Omental fat pad (tissue), 3 donors: ENCODE measurements at regions not wholly inside any gene's neighbourhood (a gene's known extent, or its start where the extent isn't known, plus 50 kb on each side); places are given as distances from the start of the nearest gene placed in this dataset.

ENCODE experiments used
- ATAC-seq: fragments of 150-250 bp; one replicate; pipeline ENCODE4 v1.9.1; 2016; ENCODE audit warnings: mild to moderate bottlenecking, moderate library complexity; ENCODE audit not compliant: low FRiP score
- DNase-seq: peaks from one replicate; pipeline ENCODE4 v3.0.0-alpha.2; 2019; ENCODE audit warnings: low spot score
- TF ChIP-seq, protein P1 (sequence below), 3 donors: fragments of 450-650 bp; IDR thresholded peaks; one replicate each; pipeline ENCODE4 v1.5.1; 2016 to 2017; ENCODE audit warnings: antibody characterized with exemption in 3 of 3, mild to moderate bottlenecking in 3 of 3, moderate library complexity in 2 of 3

DNA sequence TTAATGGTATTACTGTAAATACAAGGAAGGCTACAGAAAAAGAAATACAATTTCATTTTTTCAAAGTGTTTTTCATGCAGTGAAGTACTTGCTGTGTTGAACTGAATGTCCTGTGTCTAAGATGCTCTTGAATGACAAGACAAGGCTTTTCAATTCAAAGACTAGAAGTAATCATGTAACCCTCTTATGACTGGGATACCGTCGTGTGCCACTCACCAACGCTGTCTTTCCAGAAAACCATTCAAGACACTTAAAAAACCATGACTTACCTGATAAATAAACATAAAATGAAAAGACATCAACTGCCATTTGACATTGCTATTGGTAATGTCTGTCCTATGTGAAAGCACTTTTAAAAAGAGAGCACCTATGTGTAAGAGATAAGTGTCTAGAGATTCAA, 183.1 kb upstream of the DPP10 start:
- TF ChIP-seq, protein P1, sequence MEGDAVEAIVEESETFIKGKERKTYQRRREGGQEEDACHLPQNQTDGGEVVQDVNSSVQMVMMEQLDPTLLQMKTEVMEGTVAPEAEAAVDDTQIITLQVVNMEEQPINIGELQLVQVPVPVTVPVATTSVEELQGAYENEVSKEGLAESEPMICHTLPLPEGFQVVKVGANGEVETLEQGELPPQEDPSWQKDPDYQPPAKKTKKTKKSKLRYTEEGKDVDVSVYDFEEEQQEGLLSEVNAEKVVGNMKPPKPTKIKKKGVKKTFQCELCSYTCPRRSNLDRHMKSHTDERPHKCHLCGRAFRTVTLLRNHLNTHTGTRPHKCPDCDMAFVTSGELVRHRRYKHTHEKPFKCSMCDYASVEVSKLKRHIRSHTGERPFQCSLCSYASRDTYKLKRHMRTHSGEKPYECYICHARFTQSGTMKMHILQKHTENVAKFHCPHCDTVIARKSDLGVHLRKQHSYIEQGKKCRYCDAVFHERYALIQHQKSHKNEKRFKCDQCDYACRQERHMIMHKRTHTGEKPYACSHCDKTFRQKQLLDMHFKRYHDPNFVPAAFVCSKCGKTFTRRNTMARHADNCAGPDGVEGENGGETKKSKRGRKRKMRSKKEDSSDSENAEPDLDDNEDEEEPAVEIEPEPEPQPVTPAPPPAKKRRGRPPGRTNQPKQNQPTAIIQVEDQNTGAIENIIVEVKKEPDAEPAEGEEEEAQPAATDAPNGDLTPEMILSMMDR (IDR thresholded peaks at IDR 0.05) = no peak
- ATAC-seq = no peak

DNA sequence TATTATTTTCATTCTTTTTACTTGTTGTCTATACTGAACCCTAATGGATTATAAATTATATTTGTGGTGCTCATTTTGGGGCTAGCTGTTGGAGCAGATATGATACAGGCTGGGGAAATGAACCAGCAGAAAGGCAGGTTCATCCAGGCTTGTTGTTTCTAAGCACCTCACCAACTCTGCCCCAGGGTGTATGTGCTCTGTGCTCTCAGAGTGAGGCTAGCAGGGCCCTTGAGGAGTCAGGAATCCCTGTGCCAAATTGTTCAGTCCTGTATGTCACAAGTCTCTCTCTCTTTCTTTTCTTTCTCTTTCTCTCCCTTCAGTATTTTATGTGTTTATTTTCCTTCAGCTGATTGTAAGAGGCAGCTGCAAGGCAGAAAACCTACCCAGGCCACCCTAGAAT, 181.1 kb upstream of the DPP10 start:
- TF ChIP-seq, protein P1 (IDR thresholded peaks at IDR 0.05) = no peak
- ATAC-seq (no peak), DNase-seq (no peak)

More for the DNA sequence above, 183.1 kb upstream of the DPP10 start:
- DNase-seq = no peak

DNA sequence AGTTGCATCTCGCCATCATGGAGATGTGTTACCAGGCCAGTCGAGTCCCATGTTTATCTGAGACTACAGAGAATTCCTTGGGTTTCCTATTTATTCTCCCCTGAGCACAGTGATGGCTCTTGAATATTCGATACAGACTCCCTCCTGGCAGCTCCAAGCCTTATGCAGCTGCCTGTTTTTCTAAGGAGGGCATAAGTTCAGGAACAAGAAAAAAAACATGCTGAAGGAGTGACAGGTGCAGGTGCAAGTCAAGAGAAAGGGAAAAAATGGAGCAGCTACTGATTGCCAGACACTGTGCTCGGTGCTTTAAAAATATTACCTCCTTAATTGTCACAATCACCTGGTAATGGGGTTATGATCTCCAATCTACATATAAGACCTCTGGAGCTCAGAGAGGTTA, 177.2 kb upstream of the DPP10 start:
- ATAC-seq (no peak), DNase-seq (no peak)
- TF ChIP-seq, protein P1 (IDR thresholded peaks at IDR 0.05) = no peak

DNA sequence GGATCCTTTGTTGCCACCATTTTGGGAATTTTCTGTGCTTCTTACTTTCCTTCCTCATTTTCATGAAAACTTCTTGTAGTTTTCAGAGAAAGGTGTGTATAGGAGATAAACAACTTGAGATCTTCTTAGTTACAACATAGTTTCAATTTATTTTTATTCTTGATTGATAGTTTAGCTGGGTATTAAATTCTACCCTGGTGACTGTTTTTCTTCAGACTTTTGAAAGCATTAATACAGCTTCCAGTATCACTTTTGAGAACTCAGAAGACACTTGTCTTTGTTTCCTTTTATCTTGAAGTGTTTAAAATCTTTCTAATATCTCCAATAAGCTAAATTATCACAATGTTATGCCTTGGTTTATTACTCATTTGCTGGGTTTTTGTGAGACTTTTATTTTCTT, 167.5 kb upstream of the DPP10 start:
- DNase-seq = no peak
- no peak for ATAC-seq
- TF ChIP-seq, protein P1 (IDR thresholded peaks at IDR 0.05) = no peak

DNA sequence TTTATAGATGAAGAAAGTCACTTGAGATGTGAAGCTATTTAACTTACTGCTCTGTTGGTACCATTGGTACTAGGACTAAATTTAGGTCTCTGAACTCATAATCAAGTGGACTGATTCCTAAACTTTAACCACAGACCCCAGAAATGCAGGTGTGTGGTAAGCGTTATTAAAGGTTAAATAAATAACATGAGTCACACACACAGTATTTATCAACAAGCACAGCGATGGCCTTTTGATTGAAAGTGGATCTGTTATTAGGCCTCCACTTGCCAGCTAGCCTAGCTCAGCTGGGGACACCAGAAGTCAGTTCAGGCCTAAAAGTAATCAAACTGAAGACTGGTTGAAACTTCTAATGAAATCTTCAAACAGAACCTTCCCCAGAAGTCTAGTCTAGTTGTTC, 161.3 kb upstream of the DPP10 start:
- no peak for DNase-seq
- TF ChIP-seq, protein P1 (IDR thresholded peaks at IDR 0.05) = no peak
- ATAC-seq = no peak

DNA sequence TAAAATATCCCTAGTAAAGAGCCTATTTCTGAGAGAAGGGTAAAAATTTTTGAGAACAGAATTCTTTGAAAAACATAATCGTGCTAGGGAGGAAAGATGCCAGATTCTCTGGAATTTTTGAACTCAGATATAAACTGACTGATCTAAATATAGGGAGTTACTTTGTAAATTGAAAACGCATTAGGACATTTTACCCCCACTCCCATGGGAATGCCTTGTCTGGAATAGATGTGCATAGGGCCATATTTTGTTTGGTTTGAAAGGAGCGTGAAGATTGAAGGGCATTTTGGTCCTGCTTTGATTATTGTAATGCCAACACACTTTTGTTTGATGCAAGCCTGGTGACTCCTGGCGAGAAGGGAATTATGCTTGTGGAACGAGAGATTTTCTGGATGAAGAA, 158.7 kb upstream of the DPP10 start:
- DNase-seq (no peak), ATAC-seq (no peak)
- TF ChIP-seq, protein P1 (IDR thresholded peaks at IDR 0.05) = no peak

DNA sequence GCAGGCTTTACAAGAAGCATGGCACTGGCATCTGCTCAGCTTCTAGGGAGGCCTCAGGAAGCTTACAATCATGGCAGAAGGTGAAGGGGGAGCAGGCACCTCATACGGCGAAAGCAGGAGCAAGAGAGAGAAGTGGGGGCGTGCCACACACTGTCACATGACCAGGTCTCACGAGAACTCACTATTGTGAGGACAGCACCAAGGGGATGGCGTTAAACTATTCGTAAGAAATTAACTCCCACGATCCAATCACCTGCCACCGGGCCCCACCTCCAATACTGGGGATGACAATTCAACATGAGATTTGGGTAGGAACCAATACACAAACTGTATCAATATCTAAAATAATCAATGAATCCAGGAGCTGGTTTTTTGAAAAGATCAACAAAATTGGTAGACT, 156.0 kb upstream of the DPP10 start:
- TF ChIP-seq, protein P1 (IDR thresholded peaks at IDR 0.05) = no peak
- no peak for DNase-seq
- ATAC-seq = no peak
